CD4-positive, alpha-beta T cell (primary cell): ENCODE measurements at regions not wholly inside any gene's neighbourhood (a gene's known extent, or its start where the extent isn't known, plus 50 kb on each side); places are given as distances from the start of the nearest gene placed in this dataset.

Experiments used
- ATAC-seq: fragments of 200-7000 bp; cut with Tn5 transposase; one replicate; pipeline ENCODE4 v1.10.0; 2022; ENCODE audit warnings: mild to moderate bottlenecking; ENCODE audit not compliant: poor library complexity
- CTCF ChIA-PET: fragments of 350-600 bp; sonication (Branson Sonifier 250); formaldehyde crosslinking; loops from one replicate; lab custom pipeline; 2021; ENCODE audit warnings: antibody characterized with exemption, inconsistent platforms; lab: Charles Lee
- POLR2A ChIA-PET: fragments of 350-600 bp; sonication (Branson Sonifier 250); formaldehyde crosslinking; loops from one replicate; lab custom pipeline; 2021; ENCODE audit warnings: antibody characterized with exemption, inconsistent platforms; lab: Charles Lee
- DNase-seq, 14 experiments: peaks; one replicate each; pipeline ENCODE4 v3.0.0-alpha.2; 2013 to 2020; ENCODE audit warnings: mixed read lengths in 2 of 14
- H3K27ac ChIP-seq, 2 donors: one replicate each; pipeline versions ENCODE4 v1.5.1 to v1.7.0; 2013; ENCODE audit warnings: low read length in 2 of 2, low read depth in 1 of 2, mild to moderate bottlenecking in 1 of 2
- H3K27me3 ChIP-seq, 2 experiments: 1 replicate in 1 of 2; 2 replicates in 1 of 2; pipeline versions ENCODE4 v1.6.1 to v1.7.0; 2013; ENCODE audit warnings: low read length in 2 of 2, control low read depth in 1 of 2, mild to moderate bottlenecking in 1 of 2, moderate library complexity in 1 of 2; ENCODE audit not compliant: insufficient read depth in 2 of 2, control insufficient read depth in 1 of 2
- H3K36me3 ChIP-seq: one replicate; pipeline ENCODE4 v1.6.1; 2013; ENCODE audit warnings: low read length, control low read depth; ENCODE audit not compliant: insufficient read depth
- H3K4me1 ChIP-seq: one replicate; pipeline ENCODE4 v1.6.1; 2013; ENCODE audit warnings: low read length, control low read depth; ENCODE audit not compliant: insufficient read depth
- H3K4me3 ChIP-seq: one replicate; pipeline ENCODE4 v1.5.1; 2013; ENCODE audit warnings: mild to moderate bottlenecking, low read length, moderate library complexity
- H3K9me3 ChIP-seq, 2 experiments: 1 replicate in 1 of 2; 2 replicates in 1 of 2; pipeline versions ENCODE4 v1.6.1 to v1.7.0; 2013; ENCODE audit warnings: low read length in 2 of 2, mild to moderate bottlenecking in 2 of 2, control low read depth in 1 of 2, moderate library complexity in 1 of 2; ENCODE audit not compliant: control insufficient read depth in 1 of 2, insufficient read depth in 1 of 2
- H3K27ac Mint-ChIP-seq: one replicate; pipeline ENCODE4 v1.8.0; 2020; ENCODE audit warnings: mixed read lengths
- H3K27me3 Mint-ChIP-seq: one replicate; pipeline ENCODE4 v1.8.0; 2021; ENCODE audit warnings: mixed read lengths
- H3K36me3 Mint-ChIP-seq: one replicate; pipeline ENCODE4 v1.8.0; 2021; ENCODE audit warnings: low read depth, mixed read lengths
- H3K4me1 Mint-ChIP-seq: one replicate; pipeline ENCODE4 v1.8.0; 2021; ENCODE audit warnings: low read depth, mixed read lengths
- H3K4me3 Mint-ChIP-seq: one replicate; pipeline ENCODE4 v1.8.0; 2020; ENCODE audit warnings: mild to moderate bottlenecking, mixed read lengths
- H3K9me3 Mint-ChIP-seq: one replicate; pipeline ENCODE4 v1.8.0; 2020; ENCODE audit warnings: mixed read lengths
- intact Hi-C, 2 experiments: fragments of 100-400 bp; cut with DNase I in 1 of 2; cut with micrococcal nuclease in 1 of 2; formaldehyde crosslinking; loops; one replicate each; pipeline versions ENCODE4 v1.15.1 to v1.9.0; 2023 to 2025; cut with DNase I, micrococcal nuclease
- TF ChIP-seq, protein P1 (sequence below): fragments of 200-600 bp; IDR thresholded peaks from one replicate; pipeline ENCODE4 v1.8.0; 2022; ENCODE audit warnings: antibody characterized with exemption, mild to moderate bottlenecking

DNA sequence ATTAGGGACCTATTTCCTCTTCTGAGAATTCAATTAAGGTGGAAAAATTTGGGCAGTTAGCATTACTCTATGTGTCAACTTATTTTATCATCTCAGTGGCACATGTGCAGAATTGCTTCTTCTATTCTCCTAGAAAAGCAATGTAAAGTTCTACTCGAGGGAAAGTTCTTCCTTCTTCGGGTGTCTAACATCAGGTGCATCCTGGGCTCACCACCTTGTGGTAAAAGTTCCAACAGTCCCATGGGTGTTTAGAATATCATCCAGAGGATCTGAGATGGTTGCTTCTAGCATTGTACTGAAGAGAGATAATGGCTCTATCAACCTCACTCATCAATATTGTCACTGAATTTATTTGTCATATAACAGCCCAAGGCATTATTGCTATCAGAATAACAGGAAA, 969.7 kb downstream of the PDHA2 start:
- TF ChIP-seq, protein P1, sequence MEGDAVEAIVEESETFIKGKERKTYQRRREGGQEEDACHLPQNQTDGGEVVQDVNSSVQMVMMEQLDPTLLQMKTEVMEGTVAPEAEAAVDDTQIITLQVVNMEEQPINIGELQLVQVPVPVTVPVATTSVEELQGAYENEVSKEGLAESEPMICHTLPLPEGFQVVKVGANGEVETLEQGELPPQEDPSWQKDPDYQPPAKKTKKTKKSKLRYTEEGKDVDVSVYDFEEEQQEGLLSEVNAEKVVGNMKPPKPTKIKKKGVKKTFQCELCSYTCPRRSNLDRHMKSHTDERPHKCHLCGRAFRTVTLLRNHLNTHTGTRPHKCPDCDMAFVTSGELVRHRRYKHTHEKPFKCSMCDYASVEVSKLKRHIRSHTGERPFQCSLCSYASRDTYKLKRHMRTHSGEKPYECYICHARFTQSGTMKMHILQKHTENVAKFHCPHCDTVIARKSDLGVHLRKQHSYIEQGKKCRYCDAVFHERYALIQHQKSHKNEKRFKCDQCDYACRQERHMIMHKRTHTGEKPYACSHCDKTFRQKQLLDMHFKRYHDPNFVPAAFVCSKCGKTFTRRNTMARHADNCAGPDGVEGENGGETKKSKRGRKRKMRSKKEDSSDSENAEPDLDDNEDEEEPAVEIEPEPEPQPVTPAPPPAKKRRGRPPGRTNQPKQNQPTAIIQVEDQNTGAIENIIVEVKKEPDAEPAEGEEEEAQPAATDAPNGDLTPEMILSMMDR, result no peak
- no peaks in the 10 kb centered on the region for H3K36me3 Mint-ChIP-seq
- intact Hi-C loops, result no loop called here

DNA sequence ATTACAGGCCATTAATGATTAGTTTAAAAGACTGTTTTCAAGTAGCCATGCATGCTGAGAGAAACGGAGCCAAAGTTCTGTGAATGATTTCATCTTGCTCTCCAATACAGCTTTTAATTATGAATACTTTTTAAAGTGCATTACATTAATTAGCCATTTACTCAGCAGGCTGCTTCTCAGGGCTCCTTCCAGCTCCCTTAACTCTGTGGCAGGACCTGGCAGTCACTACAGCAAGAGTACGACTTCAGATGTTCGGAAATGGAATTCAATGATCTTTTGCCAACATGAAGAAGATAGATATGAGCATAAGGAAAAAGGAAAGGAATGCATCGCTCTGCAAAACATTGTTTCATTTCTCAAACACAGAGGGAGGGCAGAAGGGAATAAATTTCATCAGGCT, 987.2 kb downstream of the PDHA2 start:
- Histone ChIP-seq H3K27ac (no peak overlapping the region), H3K4me3 (no peak overlapping the region), H3K27me3 (no peaks in the 10 kb centered on the region), H3K9me3 (no peaks in the 10 kb centered on the region), H3K4me1 (no peaks in the 10 kb centered on the region), H3K36me3 (no peaks in the 10 kb centered on the region)
- Mint-ChIP-seq H3K36me3 (no peaks in the 10 kb centered on the region), H3K27ac (no peak overlapping the region), H3K4me3 (no peak overlapping the region), H3K4me1 (no peaks in the 10 kb centered on the region), H3K9me3 (no peaks in the 10 kb centered on the region), H3K27me3 (no peaks in the 10 kb centered on the region)
- ChIA-PET POLR2A (no interaction called here), CTCF (no interaction called here)
- intact Hi-C loops, result no loop called here
- TF ChIP-seq, protein P1, result no peak
- DNase-seq (no peak), ATAC-seq (no peak)

More for the DNA sequence above, 969.7 kb downstream of the PDHA2 start:
- H3K4me3 ChIP-seq, result no peak overlapping the region
- no peaks in the 10 kb centered on the region for H3K4me1 ChIP-seq
- ATAC-seq (no peak), DNase-seq (no peak)
- H3K27me3 ChIP-seq, result no peaks in the 10 kb centered on the region
- H3K27ac ChIP-seq, result no peak overlapping the region
- H3K4me1 Mint-ChIP-seq, result no peaks in the 10 kb centered on the region
- no peak overlapping the region for H3K27ac Mint-ChIP-seq
- ChIA-PET CTCF (no interaction called here), POLR2A (no interaction called here)
- H3K9me3 Mint-ChIP-seq, result peaks cover 2% of the 10 kb centered on the region
- H3K4me3 Mint-ChIP-seq, result no peak overlapping the region
- H3K9me3 ChIP-seq, result no peaks in the 10 kb centered on the region
- no peaks in the 10 kb centered on the region for H3K27me3 Mint-ChIP-seq
- no peaks in the 10 kb centered on the region for H3K36me3 ChIP-seq

DNA sequence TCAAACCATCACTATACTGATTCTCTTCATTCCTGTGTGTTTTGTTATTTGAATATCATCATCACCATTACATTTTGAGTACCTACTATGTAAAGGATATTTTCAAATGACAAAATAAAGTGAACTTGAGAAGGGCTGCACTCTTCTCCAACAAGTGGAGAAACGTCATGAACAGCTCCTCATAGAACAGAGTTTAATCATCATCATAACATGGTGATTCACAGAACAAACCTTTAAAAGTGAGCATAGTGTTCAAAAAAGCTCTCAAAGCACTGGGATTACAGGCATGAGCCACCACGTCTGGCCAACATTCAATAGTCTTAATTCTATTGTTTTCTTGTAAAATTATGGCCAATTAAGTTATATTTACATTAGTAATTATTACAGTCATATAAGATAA, 993.9 kb downstream of the PDHA2 start:
- H3K36me3 Mint-ChIP-seq, result no peaks in the 10 kb centered on the region
- Histone ChIP-seq H3K36me3 (no peaks in the 10 kb centered on the region), H3K4me1 (no peaks in the 10 kb centered on the region), H3K27ac (no peak overlapping the region), H3K9me3 (no peaks in the 10 kb centered on the region), H3K4me3 (no peak overlapping the region), H3K27me3 (no peaks in the 10 kb centered on the region)
- no peaks in the 10 kb centered on the region for H3K4me1 Mint-ChIP-seq
- H3K9me3 Mint-ChIP-seq, result peaks cover 5% of the 10 kb centered on the region
- no peak overlapping the region for H3K27ac Mint-ChIP-seq
- no peak overlapping the region for H3K4me3 Mint-ChIP-seq
- TF ChIP-seq, protein P1, result no peak
- ChIA-PET POLR2A (no interaction called here), CTCF (no interaction called here)
- intact Hi-C loops, result no loop called here
- DNase-seq (no peak), ATAC-seq (no peak)
- no peaks in the 10 kb centered on the region for H3K27me3 Mint-ChIP-seq
